C4-2B (cell line): ENCODE measurements at regions not wholly inside any gene's neighbourhood (a gene's known extent, or its start where the extent isn't known, plus 50 kb on each side); places are given as distances from the start of the nearest gene placed in this dataset.

Experiments used
- CTCF ChIP-seq: fragments of 450-650 bp; conservative IDR thresholded peaks from 2 replicates; pipeline ENCODE4 v1.5.1; 2017; ENCODE audit warnings: mild to moderate bottlenecking
- ZFX ChIP-seq: fragments of 450-650 bp; IDR thresholded peaks from 2 replicates; pipeline ENCODE4 v1.6.1; 2017

DNA sequence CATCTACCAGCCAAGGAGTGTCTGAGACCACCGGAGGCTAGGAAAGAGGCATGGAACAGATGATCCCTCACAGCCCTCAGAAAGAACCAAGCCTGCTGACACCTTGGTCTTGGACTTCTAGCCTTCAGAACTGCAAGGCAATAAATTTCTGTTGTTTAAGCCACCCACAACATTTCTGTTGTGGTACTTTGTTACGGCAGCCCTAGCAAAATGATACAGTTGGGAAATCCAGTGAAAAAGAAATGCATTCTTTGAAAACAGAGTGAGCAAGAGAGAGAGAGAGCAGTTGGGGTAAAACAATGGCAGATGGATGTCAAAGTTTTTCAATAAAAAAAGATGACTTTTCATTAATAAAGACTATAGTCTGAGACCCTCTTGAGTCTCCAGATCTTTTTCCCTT, 219.4 kb downstream of the NFKBIZ start:
- TF ChIP-seq CTCF (no peak), ZFX (no peak)
